ENCODE measurements at regions not wholly inside any gene's neighbourhood (a gene's known extent, or its start where the extent isn't known, plus 50 kb on each side); places are given as distances from the start of the nearest gene placed in this dataset.
A peak's percentile ranks its signal among the peaks of the same experiment; 100 is the strongest.

GRCh38 chr11:129324533-129325175 is 51.0 kb upstream of the BARX2 start:
- peak; percentile 78 for DNase-seq

- peak; percentile 61 for DNase-seq
These were observed 51.6 kb upstream of the BARX2 start for GRCh38 chr11:129323896-129324502.

GRCh38 chr11:129322941-129323340 is 52.7 kb upstream of the BARX2 start:
- DNase-seq = peak; percentile 81

GRCh38 chr11:129321076-129321475 is 54.6 kb upstream of the BARX2 start:
- no peak for DNase-seq

GRCh38 chr11:129320494-129320893 is 55.2 kb upstream of the BARX2 start:
- DNase-seq = peak; percentile 55

- no peak for DNase-seq
These were observed 55.9 kb upstream of the BARX2 start for GRCh38 chr11:129319751-129320150.

GRCh38 chr11:129319201-129319600 is 56.4 kb upstream of the BARX2 start:
- no peak for DNase-seq

- DNase-seq = no peak
These were observed 58.1 kb upstream of the BARX2 start for GRCh38 chr11:129317571-129317970.

- DNase-seq = no peak
These were observed 58.9 kb upstream of the BARX2 start for GRCh38 chr11:129316781-129317180.

- DNase-seq = peak; percentile 98
These were observed 59.7 kb upstream of the BARX2 start for GRCh38 chr11:129315781-129316579.

GRCh38 chr11:129314371-129314770 is 61.3 kb upstream of the BARX2 start:
- DNase-seq = no peak

GRCh38 chr11:129313541-129314297 is 61.9 kb upstream of the BARX2 start:
- no peak for DNase-seq

- DNase-seq = peak; percentile 64
These were observed 62.7 kb upstream of the BARX2 start for GRCh38 chr11:129312730-129313503.

- DNase-seq = no peak
These were observed 67.3 kb upstream of the BARX2 start for GRCh38 chr11:129308241-129308865.

- DNase-seq = no peak
These were observed 68.5 kb upstream of the BARX2 start for GRCh38 chr11:129307162-129307561.

GRCh38 chr11:129302386-129303101 is 73.1 kb upstream of the BARX2 start:
- DNase-seq = no peak

GRCh38 chr11:129300099-129300498 is 75.5 kb upstream of the BARX2 start:
- no peak for DNase-seq

GRCh38 chr11:129298988-129299387 is 76.7 kb upstream of the BARX2 start:
- no peak for DNase-seq

GRCh38 chr11:129295746-129296145 is 79.9 kb upstream of the BARX2 start:
- peak; percentile 66 for DNase-seq

GRCh38 chr11:129292771-129293170 is 82.9 kb upstream of the BARX2 start:
- DNase-seq = no peak

- no peak for DNase-seq
These were observed 83.6 kb upstream of the BARX2 start for GRCh38 chr11:129292092-129292491.
